ENCODE measurements at regions not wholly inside any gene's neighbourhood (a gene's known extent, or its start where the extent isn't known, plus 50 kb on each side); places are given as distances from the start of the nearest gene placed in this dataset.

GRCh38 chr1:238281418-238281817, 390.7 kb upstream of the ZP4 start:
- no peaks in the 10 kb centered on the region for H3K9me3 ChIP-seq (ENCODE audit: insufficient read depth, low read depth, low read length)
- no peaks in the 10 kb centered on the region for H3K27me3 ChIP-seq (ENCODE audit: insufficient read depth, low read length, poor library complexity, severe bottlenecking)
- no peaks in the 10 kb centered on the region for H3K9me2 ChIP-seq (replicated peaks; ENCODE audit: low read depth, low read length)
- no peak overlapping the region for H3K4me3 ChIP-seq (ENCODE audit: low read length, poor library complexity, severe bottlenecking)
- no peaks in the 10 kb centered on the region for H3K4me1 ChIP-seq (ENCODE audit: insufficient read depth, low read length, poor library complexity, severe bottlenecking)
- no peaks in the 10 kb centered on the region for H3K36me3 ChIP-seq (ENCODE audit: insufficient read depth, low read length)
- no peak overlapping the region for H3K9ac ChIP-seq (ENCODE audit: low read depth, low read length, poor library complexity, severe bottlenecking)
- no peaks in the 10 kb centered on the region for H4K20me1 ChIP-seq (ENCODE audit: insufficient read depth, low read length, poor library complexity, severe bottlenecking)
- TF ChIP-seq CTCF (conservative IDR thresholded peaks at IDR 0.05; ENCODE audit: low read length) (no peak), EZH2phosphoT487 (IDR thresholded peaks at IDR 0.05; ENCODE audit: borderline replicate concordance) (no peak)
- H2AFZ ChIP-seq (ENCODE audit: low read length) = no peak overlapping the region
- H3K79me2 ChIP-seq (ENCODE audit: insufficient read depth, low read length) = no peaks in the 10 kb centered on the region
- no peak overlapping the region for H3K4me2 ChIP-seq (ENCODE audit: low read depth, low read length, poor library complexity, severe bottlenecking)
- no peaks in the 10 kb centered on the region for H3F3A ChIP-seq (ENCODE audit: low read depth)

GRCh38 chr1:238279694-238280380, 389.1 kb upstream of the ZP4 start:
- H3K79me2 ChIP-seq (ENCODE audit: insufficient read depth, low read length) = no peaks in the 10 kb centered on the region
- no peak overlapping the region for H3K4me3 ChIP-seq (ENCODE audit: low read length, poor library complexity, severe bottlenecking)
- TF ChIP-seq EZH2phosphoT487 (IDR thresholded peaks at IDR 0.05; ENCODE audit: borderline replicate concordance) = no peak
- no peaks in the 10 kb centered on the region for H3K9me2 ChIP-seq (replicated peaks; ENCODE audit: low read depth, low read length)
- no peak overlapping the region for H2AFZ ChIP-seq (ENCODE audit: low read length)
- H3K9ac ChIP-seq (ENCODE audit: low read depth, low read length, poor library complexity, severe bottlenecking) = no peak overlapping the region
- no peaks in the 10 kb centered on the region for H3K27me3 ChIP-seq (ENCODE audit: insufficient read depth, low read length, poor library complexity, severe bottlenecking)
- peaks cover 3% of the 10 kb centered on the region; the same call in 1 of the 2 replicates for H3K9me3 ChIP-seq (ENCODE audit: insufficient read depth, low read depth, low read length)
- no peaks in the 10 kb centered on the region for H3F3A ChIP-seq (ENCODE audit: low read depth)
- no peak overlapping the region for H3K4me2 ChIP-seq (ENCODE audit: low read depth, low read length, poor library complexity, severe bottlenecking)
- H3K36me3 ChIP-seq (ENCODE audit: insufficient read depth, low read length) = no peaks in the 10 kb centered on the region
- H3K4me1 ChIP-seq (ENCODE audit: insufficient read depth, low read length, poor library complexity, severe bottlenecking) = no peaks in the 10 kb centered on the region
- H4K20me1 ChIP-seq (ENCODE audit: insufficient read depth, low read length, poor library complexity, severe bottlenecking) = no peaks in the 10 kb centered on the region

- no peaks in the 10 kb centered on the region for H3K4me1 ChIP-seq (ENCODE audit: insufficient read depth, low read length, poor library complexity, severe bottlenecking)
- no peaks in the 10 kb centered on the region for H3K79me2 ChIP-seq (ENCODE audit: insufficient read depth, low read length)
- no peak overlapping the region for H3K4me2 ChIP-seq (ENCODE audit: low read depth, low read length, poor library complexity, severe bottlenecking)
- no peak overlapping the region for H3K4me3 ChIP-seq (ENCODE audit: low read length, poor library complexity, severe bottlenecking)
- no peaks in the 10 kb centered on the region for H3F3A ChIP-seq (ENCODE audit: low read depth)
- H3K9me2 ChIP-seq (replicated peaks; ENCODE audit: low read depth, low read length) = no peaks in the 10 kb centered on the region
- H4K20me1 ChIP-seq (ENCODE audit: insufficient read depth, low read length, poor library complexity, severe bottlenecking) = no peaks in the 10 kb centered on the region
- TF ChIP-seq CTCF (conservative IDR thresholded peaks at IDR 0.05; ENCODE audit: low read length) (no peak), EZH2phosphoT487 (IDR thresholded peaks at IDR 0.05; ENCODE audit: borderline replicate concordance) (no peak)
- H2AFZ ChIP-seq (ENCODE audit: low read length) = no peak overlapping the region
- H3K27me3 ChIP-seq (ENCODE audit: insufficient read depth, low read length, poor library complexity, severe bottlenecking) = no peaks in the 10 kb centered on the region
- H3K9me3 ChIP-seq (ENCODE audit: insufficient read depth, low read depth, low read length) = peaks cover 3% of the 10 kb centered on the region; the same call in 1 of the 2 replicates
- no peaks in the 10 kb centered on the region for H3K36me3 ChIP-seq (ENCODE audit: insufficient read depth, low read length)
- no peak overlapping the region for H3K9ac ChIP-seq (ENCODE audit: low read depth, low read length, poor library complexity, severe bottlenecking)
Measured at GRCh38 chr1:238272145-238272544, 381.4 kb upstream of the ZP4 start.

- H3K36me3 ChIP-seq (ENCODE audit: insufficient read depth, low read length) = no peaks in the 10 kb centered on the region
- H3K27me3 ChIP-seq (ENCODE audit: insufficient read depth, low read length, poor library complexity, severe bottlenecking) = no peaks in the 10 kb centered on the region
- H3K4me2 ChIP-seq (ENCODE audit: low read depth, low read length, poor library complexity, severe bottlenecking) = no peak overlapping the region
- no peaks in the 10 kb centered on the region for H3K79me2 ChIP-seq (ENCODE audit: insufficient read depth, low read length)
- no peak overlapping the region for H3K4me3 ChIP-seq (ENCODE audit: low read length, poor library complexity, severe bottlenecking)
- H3K9me3 ChIP-seq (ENCODE audit: insufficient read depth, low read depth, low read length) = no peaks in the 10 kb centered on the region
- no peaks in the 10 kb centered on the region for H4K20me1 ChIP-seq (ENCODE audit: insufficient read depth, low read length, poor library complexity, severe bottlenecking)
- no peaks in the 10 kb centered on the region for H3K4me1 ChIP-seq (ENCODE audit: insufficient read depth, low read length, poor library complexity, severe bottlenecking)
- no peak for TF ChIP-seq EZH2phosphoT487 (IDR thresholded peaks at IDR 0.05; ENCODE audit: borderline replicate concordance)
- no peak for TF ChIP-seq CTCF (conservative IDR thresholded peaks at IDR 0.05; ENCODE audit: low read length)
- H3K9me2 ChIP-seq (replicated peaks; ENCODE audit: low read depth, low read length) = no peaks in the 10 kb centered on the region
- H3F3A ChIP-seq (ENCODE audit: low read depth) = no peaks in the 10 kb centered on the region
- no peak overlapping the region for H2AFZ ChIP-seq (ENCODE audit: low read length)
- no peak overlapping the region for H3K9ac ChIP-seq (ENCODE audit: low read depth, low read length, poor library complexity, severe bottlenecking)
Measured at GRCh38 chr1:238265866-238266265, 375.1 kb upstream of the ZP4 start.
